Left ventricle myocardium inferior (tissue), 1 donor: ENCODE measurements at regions not wholly inside any gene's neighbourhood (a gene's known extent, or its start where the extent isn't known, plus 50 kb on each side); places are given as distances from the start of the nearest gene placed in this dataset.

ENCODE experiments used
- DNase-seq: peaks from one replicate; pipeline ENCODE4 v3.0.0-alpha.2; 2020
- H3K27ac ChIP-seq: fragments of 200-600 bp; replicated peaks from 2 replicates; pipeline ENCODE4 v1.8.0; 2021
- H3K27me3 ChIP-seq: fragments of 200-600 bp; 2 replicates; pipeline ENCODE4 v1.8.0; 2021; ENCODE audit warnings: low read depth
- H3K36me3 ChIP-seq: fragments of 200-600 bp; 2 replicates; pipeline ENCODE4 v1.8.0; 2021
- H3K4me1 ChIP-seq: fragments of 200-600 bp; 2 replicates; pipeline ENCODE4 v1.8.0; 2021
- H3K4me3 ChIP-seq: fragments of 200-600 bp; 2 replicates; pipeline ENCODE4 v1.8.0; 2021; ENCODE audit warnings: mild to moderate bottlenecking, moderate library complexity
- H3K9me3 ChIP-seq: fragments of 200-600 bp; replicated peaks from 2 replicates; pipeline ENCODE4 v1.8.0; 2021
- CTCF ChIP-seq: fragments of 200-600 bp; IDR thresholded peaks from 2 replicates; pipeline ENCODE4 v1.8.0; 2021; ENCODE audit warnings: antibody characterized with exemption, mild to moderate bottlenecking, borderline replicate concordance
- intact Hi-C: fragments of 100-400 bp; cut with micrococcal nuclease; formaldehyde crosslinking; loops from one replicate; pipeline ENCODE4 v1.11.0; 2022
- donor health status: DM: no; HTN: yes; CAD: no; lungs with severe emphysema.

- Histone ChIP-seq H3K27ac (no peak overlapping the region), H3K4me3 (no peak overlapping the region), H3K4me1 (no peaks in the 10 kb centered on the region), H3K36me3 (no peaks in the 10 kb centered on the region), H3K9me3 (no peaks in the 10 kb centered on the region), H3K27me3 (no peaks in the 10 kb centered on the region)
- intact Hi-C loops, result loop anchor here (5.0 kb wide), 1 partner anchor 320 kb away; no protein-coding TSS in a partner anchor
- TF ChIP-seq CTCF, result no peak
- DNase-seq, result no peak
Observed at GRCh38 chr1:115462566-115463076, 124.6 kb upstream of the NGF start.

GRCh38 chr1:115461526-115461925, 123.5 kb upstream of the NGF start:
- no peak for TF ChIP-seq CTCF
- intact Hi-C loops, result loop anchor here (5.0 kb wide), 1 partner anchor 319 kb away; no protein-coding TSS in a partner anchor
- DNase-seq, result no peak

GRCh38 chr1:115459161-115459560, 121.1 kb upstream of the NGF start:
- peaks cover 29% of the 10 kb centered on the region for H3K4me1 ChIP-seq
- H3K36me3 ChIP-seq, result no peaks in the 10 kb centered on the region
- no peaks in the 10 kb centered on the region for H3K9me3 ChIP-seq
- H3K4me3 ChIP-seq, result no peak overlapping the region
- H3K27ac ChIP-seq, result no peak overlapping the region
- intact Hi-C loops, result no loop called here
- no peak for DNase-seq
- no peak for TF ChIP-seq CTCF
- H3K27me3 ChIP-seq, result no peaks in the 10 kb centered on the region

More at GRCh38 chr1:115461526-115461925, 123.5 kb upstream of the NGF start:
- Histone ChIP-seq H3K27me3 (no peaks in the 10 kb centered on the region), H3K4me1 (peaks cover 9% of the 10 kb centered on the region), H3K36me3 (no peaks in the 10 kb centered on the region), H3K4me3 (no peak overlapping the region), H3K9me3 (no peaks in the 10 kb centered on the region), H3K27ac (no peak overlapping the region)

GRCh38 chr1:115458426-115459114, 120.5 kb upstream of the NGF start:
- Histone ChIP-seq H3K4me1 (peaks cover 29% of the 10 kb centered on the region), H3K4me3 (no peak overlapping the region), H3K36me3 (no peaks in the 10 kb centered on the region), H3K27ac (no peak overlapping the region), H3K27me3 (no peaks in the 10 kb centered on the region), H3K9me3 (no peaks in the 10 kb centered on the region)
- intact Hi-C loops, result no loop called here
- no peak for TF ChIP-seq CTCF
- DNase-seq, result no peak

GRCh38 chr1:115457289-115457688, 119.2 kb upstream of the NGF start:
- intact Hi-C loops, result no loop called here
- H3K27ac ChIP-seq, result no peak overlapping the region
- H3K4me3 ChIP-seq, result no peak overlapping the region
- TF ChIP-seq CTCF, result no peak
- H3K4me1 ChIP-seq, result peaks cover 29% of the 10 kb centered on the region
- H3K27me3 ChIP-seq, result no peaks in the 10 kb centered on the region
- DNase-seq, result no peak
- no peaks in the 10 kb centered on the region for H3K9me3 ChIP-seq
- H3K36me3 ChIP-seq, result no peaks in the 10 kb centered on the region
